Epithelial cell of esophagus (primary cell): ENCODE measurements at regions not wholly inside any gene's neighbourhood (a gene's known extent, or its start where the extent isn't known, plus 50 kb on each side); places are given as distances from the start of the nearest gene placed in this dataset.
A peak's percentile ranks its signal among the peaks of the same experiment; 100 is the strongest.

Experiments
- DNase-seq: peaks from one replicate; pipeline ENCODE4 v3.0.0; 2010; ENCODE audit warnings: low read depth
- H3K4me3 ChIP-seq: 2 replicates; pipeline ENCODE4 v1.5.1; 2011; ENCODE audit warnings: mild to moderate bottlenecking, low read length, control low read depth
- TF ChIP-seq, protein P1 (sequence below): IDR thresholded peaks from 2 replicates; pipeline ENCODE4 v1.5.1; 2011; ENCODE audit warnings: low read depth, mild to moderate bottlenecking, low read length, control low read depth, inconsistent platforms; ENCODE audit not compliant: insufficient read depth; ENCODE audit errors: missing control alignments

DNA sequence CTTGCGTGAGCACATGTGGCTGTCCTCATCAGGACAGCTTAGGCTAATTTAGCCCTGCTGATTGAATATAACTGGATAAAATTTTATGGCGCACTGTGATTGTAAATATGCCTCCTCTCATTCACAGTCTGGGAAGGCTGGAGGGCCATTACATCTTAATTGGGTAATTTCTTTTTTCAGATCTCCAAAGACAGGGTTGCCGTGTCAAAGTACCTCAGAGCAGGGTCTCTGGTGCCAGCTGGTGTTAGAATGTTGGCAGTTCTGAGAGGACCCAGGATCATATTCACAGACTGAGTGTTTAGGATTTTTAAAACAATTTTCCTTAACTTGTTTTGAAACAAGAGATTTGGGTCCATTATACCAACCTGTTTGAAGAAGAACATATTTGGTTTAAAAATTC lies 455.7 kb upstream of the TLE4 start:
- TF ChIP-seq, protein P1, sequence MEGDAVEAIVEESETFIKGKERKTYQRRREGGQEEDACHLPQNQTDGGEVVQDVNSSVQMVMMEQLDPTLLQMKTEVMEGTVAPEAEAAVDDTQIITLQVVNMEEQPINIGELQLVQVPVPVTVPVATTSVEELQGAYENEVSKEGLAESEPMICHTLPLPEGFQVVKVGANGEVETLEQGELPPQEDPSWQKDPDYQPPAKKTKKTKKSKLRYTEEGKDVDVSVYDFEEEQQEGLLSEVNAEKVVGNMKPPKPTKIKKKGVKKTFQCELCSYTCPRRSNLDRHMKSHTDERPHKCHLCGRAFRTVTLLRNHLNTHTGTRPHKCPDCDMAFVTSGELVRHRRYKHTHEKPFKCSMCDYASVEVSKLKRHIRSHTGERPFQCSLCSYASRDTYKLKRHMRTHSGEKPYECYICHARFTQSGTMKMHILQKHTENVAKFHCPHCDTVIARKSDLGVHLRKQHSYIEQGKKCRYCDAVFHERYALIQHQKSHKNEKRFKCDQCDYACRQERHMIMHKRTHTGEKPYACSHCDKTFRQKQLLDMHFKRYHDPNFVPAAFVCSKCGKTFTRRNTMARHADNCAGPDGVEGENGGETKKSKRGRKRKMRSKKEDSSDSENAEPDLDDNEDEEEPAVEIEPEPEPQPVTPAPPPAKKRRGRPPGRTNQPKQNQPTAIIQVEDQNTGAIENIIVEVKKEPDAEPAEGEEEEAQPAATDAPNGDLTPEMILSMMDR = no peak
- no peak overlapping the region for H3K4me3 ChIP-seq
- DNase-seq = no peak

DNA sequence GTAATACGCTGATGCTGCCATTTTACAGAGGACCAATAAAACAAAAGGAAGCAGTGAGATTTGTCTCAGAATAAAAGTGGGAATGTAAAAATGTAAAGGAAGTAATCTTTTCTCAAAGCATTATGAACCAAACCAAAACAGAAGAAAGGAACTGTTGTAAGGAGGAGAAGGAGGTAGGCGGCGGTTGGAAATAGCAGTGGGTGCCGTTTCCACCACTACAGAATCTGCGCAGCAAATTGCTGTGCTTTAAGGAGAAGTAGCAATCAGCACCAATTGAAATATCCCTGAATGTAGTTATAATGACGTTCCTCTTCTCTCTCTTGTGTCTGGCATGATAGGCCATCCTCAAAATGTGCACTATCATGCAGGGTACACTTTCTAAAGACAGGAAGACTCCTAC lies 455.1 kb upstream of the TLE4 start:
- no peak for DNase-seq
- TF ChIP-seq, protein P1 = no peak
- H3K4me3 ChIP-seq = no peak overlapping the region

DNA sequence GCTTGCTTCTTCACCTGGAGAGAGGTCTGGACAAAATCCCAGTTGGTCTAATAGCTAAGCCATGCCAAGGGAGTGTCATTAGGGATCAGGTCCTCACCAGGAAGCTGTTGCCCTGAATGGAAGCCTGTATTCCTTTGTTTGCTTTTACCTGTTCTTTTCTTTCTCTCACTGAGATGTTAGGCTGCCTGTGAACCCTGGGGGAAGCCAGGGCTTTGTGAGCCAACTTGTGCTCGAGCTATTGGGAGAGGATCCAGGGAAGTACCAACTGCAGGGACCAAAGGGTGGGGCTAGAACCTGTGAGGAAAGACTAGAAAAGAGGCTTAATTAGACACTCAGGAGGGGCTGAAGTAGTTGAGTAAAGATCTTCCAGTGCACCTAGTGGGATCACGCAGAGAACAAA lies 451.2 kb upstream of the TLE4 start:
- DNase-seq = no peak
- TF ChIP-seq, protein P1 = no peak
- no peak overlapping the region for H3K4me3 ChIP-seq

DNA sequence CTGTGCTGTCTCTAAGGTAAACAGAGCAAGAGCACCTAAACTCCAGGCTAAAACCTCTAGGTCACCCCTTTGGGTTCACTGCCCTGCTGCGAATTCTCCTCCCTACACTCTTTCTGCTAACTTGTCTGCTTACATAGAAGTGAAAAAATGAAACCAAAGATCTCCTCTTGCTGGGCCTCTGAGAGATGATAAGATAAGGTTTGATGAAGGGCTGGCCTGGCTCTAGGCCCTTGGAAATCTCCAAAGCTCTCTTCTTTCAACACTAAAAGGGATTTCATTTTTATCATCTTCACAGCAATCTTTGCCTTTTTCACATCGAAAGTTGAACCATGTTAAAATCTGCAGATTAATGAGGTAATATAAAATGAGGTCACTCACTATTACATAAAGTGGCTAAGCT lies 450.8 kb upstream of the TLE4 start:
- DNase-seq = no peak
- no peak overlapping the region for H3K4me3 ChIP-seq
- TF ChIP-seq, protein P1 = no peak

DNA sequence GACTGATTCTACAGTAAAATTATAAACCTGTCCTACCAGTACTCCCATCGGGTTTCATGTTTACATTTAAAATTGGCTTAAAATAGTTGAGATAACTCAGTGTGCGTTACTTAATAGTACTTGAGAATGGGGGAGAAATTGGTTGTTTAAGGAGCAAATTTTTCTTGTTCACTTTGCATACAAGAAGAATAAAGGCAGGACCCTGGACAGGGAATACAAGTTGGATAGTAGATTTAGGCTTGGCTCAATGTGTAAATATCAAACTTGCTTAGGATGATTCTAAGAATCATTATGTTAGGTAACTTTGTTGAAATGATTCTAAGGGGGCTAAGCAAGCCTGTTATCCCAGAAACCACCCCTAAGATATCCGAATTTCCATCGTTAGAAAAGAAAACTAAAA lies 448.4 kb upstream of the TLE4 start:
- TF ChIP-seq, protein P1 = no peak
- no peak overlapping the region for H3K4me3 ChIP-seq
- peak; percentile 30 for DNase-seq

DNA sequence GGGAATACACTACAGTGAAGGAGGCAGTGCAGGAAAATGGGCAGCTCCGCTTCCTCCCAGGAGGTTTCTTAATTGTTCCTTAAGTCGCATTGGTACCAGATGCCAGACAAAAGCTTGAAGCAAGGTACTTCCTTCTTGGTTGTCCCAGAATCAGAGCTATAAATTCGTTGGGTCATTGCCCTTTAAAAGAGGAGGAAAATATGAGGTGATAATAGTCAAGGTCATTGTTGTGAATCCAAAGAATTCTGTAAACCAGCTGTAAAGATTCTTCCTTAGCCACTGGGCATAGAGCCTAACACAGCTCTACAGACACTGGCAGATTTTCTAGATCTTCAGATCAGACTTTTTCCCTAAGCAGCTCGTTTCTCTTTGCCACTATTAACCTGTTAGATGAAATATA lies 444.1 kb upstream of the TLE4 start:
- no peak overlapping the region for H3K4me3 ChIP-seq
- TF ChIP-seq, protein P1 = no peak
- DNase-seq = no peak

GRCh38 chr9:79129865-79130480 lies 441.8 kb upstream of the TLE4 start:
- TF ChIP-seq, protein P1 = peak; percentile 96
- peak; percentile 58 for DNase-seq
- H3K4me3 ChIP-seq = no peak overlapping the region
